Panc1 (cell line): ENCODE measurements at regions not wholly inside any gene's neighbourhood (a gene's known extent, or its start where the extent isn't known, plus 50 kb on each side); places are given as distances from the start of the nearest gene placed in this dataset.

ENCODE experiments used
- ATAC-seq: fragments of 200-7000 bp; cut with Tn5 transposase; 2 replicates; pipeline ENCODE4 v1.9.1; 2020; ENCODE audit warnings: mild to moderate bottlenecking, moderate library complexity
- BruUV-seq: library from RNA; stranded (reverse); fragments of 400-500 nt; replicated peaks from 2 replicates; lab custom pipeline; 2021; lab: Mats Ljungman, UMichigan
- CTCF ChIA-PET: fragments of 300-600 bp; sonication (Branson Sonifier 250); formaldehyde crosslinking; loops from one replicate; lab custom pipeline; 2022; ENCODE audit warnings: antibody characterized with exemption; lab: Charles Lee
- POLR2A ChIA-PET: fragments of 300-600 bp; sonication (Branson Sonifier 250); formaldehyde crosslinking; loops from one replicate; lab custom pipeline; 2022; ENCODE audit warnings: antibody characterized with exemption; lab: Charles Lee
- DNase-seq: peaks from one replicate; pipeline ENCODE4 v3.0.0-alpha.2; 2010; ENCODE audit warnings: low read depth, low spot score
- H3K27ac ChIP-seq: 2 replicates; pipeline ENCODE4 v1.5.1; 2011; ENCODE audit warnings: mild to moderate bottlenecking, low read length, inconsistent platforms
- H3K27me3 ChIP-seq: fragments of 200-500 bp; sonication (Bioruptor generic); 2 replicates; pipeline ENCODE4 v1.6.0; 2014; ENCODE audit warnings: low read length, inconsistent platforms; ENCODE audit not compliant: control insufficient read depth, insufficient read depth
- H3K36me3 ChIP-seq: fragments of 200-500 bp; sonication (Bioruptor generic); 2 replicates; pipeline ENCODE4 v1.5.1; 2014; ENCODE audit warnings: inconsistent platforms, mild to moderate bottlenecking, low read length, moderate library complexity; ENCODE audit not compliant: control insufficient read depth, insufficient read depth
- H3K4me1 ChIP-seq: 2 replicates; pipeline ENCODE4 v1.5.1; 2011; ENCODE audit warnings: inconsistent platforms, mild to moderate bottlenecking, low read length, moderate library complexity; ENCODE audit not compliant: control insufficient read depth, insufficient read depth
- H3K4me3 ChIP-seq, 2 experiments: 2 replicates each; pipeline ENCODE4 v1.5.1; 2011 to 2012; ENCODE audit warnings: low read depth in 2 of 2, low read length in 2 of 2, mild to moderate bottlenecking in 2 of 2, inconsistent platforms in 1 of 2, moderate library complexity in 1 of 2
- H3K9me3 ChIP-seq: fragments of 200-500 bp; sonication (Bioruptor generic); 2 replicates; pipeline ENCODE4 v1.5.1; 2014; ENCODE audit warnings: low read depth, mild to moderate bottlenecking, inconsistent platforms, low read length, moderate library complexity; ENCODE audit not compliant: control insufficient read depth, insufficient read depth
- CTCF ChIP-seq: fragments of 450-650 bp; IDR thresholded peaks from 2 replicates; pipeline ENCODE4 v1.5.1; 2017; ENCODE audit warnings: mild to moderate bottlenecking
- POLR2AphosphoS5 ChIP-seq: IDR thresholded peaks from 2 replicates; pipeline ENCODE4 v1.6.1; 2012; ENCODE audit warnings: mild to moderate bottlenecking, low read depth, low read length, moderate library complexity
- SIN3A ChIP-seq: IDR thresholded peaks from 2 replicates; pipeline ENCODE4 v1.6.1; 2012; ENCODE audit warnings: low read depth, mild to moderate bottlenecking, low read length, moderate library complexity, borderline replicate concordance; ENCODE audit not compliant: insufficient read depth
- TCF7L2 ChIP-seq: IDR thresholded peaks from 2 replicates; pipeline ENCODE4 v1.6.1; 2011; ENCODE audit warnings: mild to moderate bottlenecking, low read depth, low read length, inconsistent platforms
- in situ Hi-C: cut with HindIII; loops from 2 replicates; pipeline ENCODE4 v1.10.0; 2016; ENCODE audit warnings: low sequenced_read_pairs, low pct_unique_long_range_greater_than_20kb
- intact Hi-C: fragments of 100-400 bp; cut with micrococcal nuclease; formaldehyde crosslinking; loops from one replicate; pipeline ENCODE4 v1.10.0; 2022; ENCODE audit not compliant: unreplicated experiment
- TF ChIP-seq, protein P1 (sequence below), 2 experiments: IDR thresholded peaks; 2 replicates each; pipeline ENCODE4 v1.6.1; 2011 to 2012; ENCODE audit warnings: low read depth in 2 of 2, control low read depth in 1 of 2, low read length in 1 of 2, mild to moderate bottlenecking in 1 of 2, moderate library complexity in 1 of 2; ENCODE audit not compliant: insufficient read depth in 1 of 2

DNA sequence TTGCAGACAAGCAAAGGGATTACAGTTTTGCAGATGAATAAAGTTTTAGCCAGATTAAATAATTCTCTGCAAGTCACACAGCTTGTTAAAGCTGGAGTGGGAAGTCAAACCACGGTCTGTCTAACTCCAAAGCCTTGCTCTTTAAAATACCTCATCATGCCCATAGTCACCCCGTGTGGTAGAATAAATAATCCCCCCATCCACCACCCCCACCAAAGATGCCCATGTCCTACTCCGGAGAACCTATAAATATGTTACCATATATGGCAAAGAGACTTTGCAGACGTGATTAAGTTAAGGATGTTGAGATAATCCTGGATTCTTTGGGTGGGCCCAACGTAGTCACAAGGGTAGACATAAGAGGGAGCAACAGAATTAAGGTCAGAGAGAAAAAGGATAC is 118.7 kb downstream of the BEND2 start:
- DNase-seq (no peak), ATAC-seq (no peak)
- POLR2A ChIA-PET, result no interaction called here
- CTCF ChIA-PET, result no interaction called here
- in situ Hi-C loops, result no loop called here
- no TSS peak for BruUV-seq
- Histone ChIP-seq H3K4me3 (no peak overlapping the region), H3K4me1 (no peaks in the 10 kb centered on the region), H3K36me3 (no peaks in the 10 kb centered on the region), H3K27ac (no peak overlapping the region), H3K9me3 (no peaks in the 10 kb centered on the region), H3K27me3 (no peaks in the 10 kb centered on the region)
- TF ChIP-seq, protein P1, sequence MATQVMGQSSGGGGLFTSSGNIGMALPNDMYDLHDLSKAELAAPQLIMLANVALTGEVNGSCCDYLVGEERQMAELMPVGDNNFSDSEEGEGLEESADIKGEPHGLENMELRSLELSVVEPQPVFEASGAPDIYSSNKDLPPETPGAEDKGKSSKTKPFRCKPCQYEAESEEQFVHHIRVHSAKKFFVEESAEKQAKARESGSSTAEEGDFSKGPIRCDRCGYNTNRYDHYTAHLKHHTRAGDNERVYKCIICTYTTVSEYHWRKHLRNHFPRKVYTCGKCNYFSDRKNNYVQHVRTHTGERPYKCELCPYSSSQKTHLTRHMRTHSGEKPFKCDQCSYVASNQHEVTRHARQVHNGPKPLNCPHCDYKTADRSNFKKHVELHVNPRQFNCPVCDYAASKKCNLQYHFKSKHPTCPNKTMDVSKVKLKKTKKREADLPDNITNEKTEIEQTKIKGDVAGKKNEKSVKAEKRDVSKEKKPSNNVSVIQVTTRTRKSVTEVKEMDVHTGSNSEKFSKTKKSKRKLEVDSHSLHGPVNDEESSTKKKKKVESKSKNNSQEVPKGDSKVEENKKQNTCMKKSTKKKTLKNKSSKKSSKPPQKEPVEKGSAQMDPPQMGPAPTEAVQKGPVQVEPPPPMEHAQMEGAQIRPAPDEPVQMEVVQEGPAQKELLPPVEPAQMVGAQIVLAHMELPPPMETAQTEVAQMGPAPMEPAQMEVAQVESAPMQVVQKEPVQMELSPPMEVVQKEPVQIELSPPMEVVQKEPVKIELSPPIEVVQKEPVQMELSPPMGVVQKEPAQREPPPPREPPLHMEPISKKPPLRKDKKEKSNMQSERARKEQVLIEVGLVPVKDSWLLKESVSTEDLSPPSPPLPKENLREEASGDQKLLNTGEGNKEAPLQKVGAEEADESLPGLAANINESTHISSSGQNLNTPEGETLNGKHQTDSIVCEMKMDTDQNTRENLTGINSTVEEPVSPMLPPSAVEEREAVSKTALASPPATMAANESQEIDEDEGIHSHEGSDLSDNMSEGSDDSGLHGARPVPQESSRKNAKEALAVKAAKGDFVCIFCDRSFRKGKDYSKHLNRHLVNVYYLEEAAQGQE (IDR thresholded peaks at IDR 0.05; ENCODE audit: insufficient read depth in 1 of 2, low read depth in 2 of 2, low read length in 1 of 2), result no peak
- TF ChIP-seq CTCF, result no peak
- intact Hi-C loops, result no loop called here

DNA sequence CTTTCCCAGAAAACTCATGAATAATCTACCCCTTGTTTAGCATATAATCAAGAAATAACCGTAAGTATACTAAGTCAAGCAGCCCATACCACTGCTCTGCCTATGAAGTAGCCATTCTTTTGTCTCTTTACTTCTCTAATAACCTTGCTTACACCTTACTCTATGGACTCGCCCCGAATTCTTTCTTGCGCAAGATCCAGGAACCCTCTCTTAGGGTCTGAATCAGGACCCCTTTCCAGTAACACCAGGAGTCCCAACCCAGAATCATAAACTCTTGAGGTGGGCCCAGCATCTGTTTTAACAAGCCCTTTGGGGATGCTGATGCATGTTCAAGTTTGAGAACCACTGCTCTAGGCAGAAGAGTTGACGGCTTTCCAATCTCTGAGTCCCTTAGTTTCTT is 119.6 kb downstream of the BEND2 start:
- H3K4me1 ChIP-seq, result no peaks in the 10 kb centered on the region
- in situ Hi-C loops (no loop called here), intact Hi-C loops (no loop called here)
- TF ChIP-seq TCF7L2 (no peak), POLR2AphosphoS5 (no peak), CTCF (no peak), SIN3A (no peak)
- TF ChIP-seq, protein P1 (IDR thresholded peaks at IDR 0.05; ENCODE audit: insufficient read depth in 1 of 2, low read depth in 2 of 2, low read length in 1 of 2), result no peak
- no peaks in the 10 kb centered on the region for H3K36me3 ChIP-seq
- H3K4me3 ChIP-seq, result no peak overlapping the region
- CTCF ChIA-PET, result no interaction called here
- ATAC-seq (no peak), DNase-seq (no peak)
- no peak overlapping the region for H3K27ac ChIP-seq
- BruUV-seq, result no TSS peak
- H3K27me3 ChIP-seq, result no peaks in the 10 kb centered on the region
- POLR2A ChIA-PET, result no interaction called here
- H3K9me3 ChIP-seq, result no peaks in the 10 kb centered on the region
